SK-N-SH (cell line): ENCODE measurements at regions not wholly inside any gene's neighbourhood (a gene's known extent, or its start where the extent isn't known, plus 50 kb on each side); places are given as distances from the start of the nearest gene placed in this dataset.
"Not testable (repeated sequence)": the region's sequence is repeated elsewhere in the genome, so short reads cannot be mapped to it uniquely, and the experiment has no call there.

Experiments used
- CTCF ChIP-seq: fragments of 200-600 bp; sonication (generic); IDR thresholded peaks from 2 replicates; pipeline ENCODE4 v1.6.1; 2017; ENCODE audit warnings: antibody characterized with exemption, mild to moderate bottlenecking, moderate library complexity
- EP300 ChIP-seq, 2 experiments: IDR thresholded peaks; 2 replicates each; pipeline versions ENCODE4 v1.4.0 to v1.6.1; 2012; ENCODE audit warnings: borderline replicate concordance in 1 of 2, low read depth in 1 of 2, low read length in 1 of 2
- FOSL2 ChIP-seq: IDR thresholded peaks from 2 replicates; pipeline ENCODE4 v1.4.0; 2012; ENCODE audit warnings: low read depth, mild to moderate bottlenecking, moderate library complexity, borderline replicate concordance
- GABPA ChIP-seq: IDR thresholded peaks from 2 replicates; pipeline ENCODE4 v1.4.0; 2012; ENCODE audit warnings: low read depth, mild to moderate bottlenecking
- MAX ChIP-seq: IDR thresholded peaks from 2 replicates; pipeline ENCODE4 v1.4.0; 2012; ENCODE audit warnings: low read depth
- NFIC ChIP-seq: IDR thresholded peaks from 2 replicates; pipeline ENCODE4 v1.4.0; 2012; ENCODE audit warnings: borderline replicate concordance
- POLR2AphosphoS5 ChIP-seq: IDR thresholded peaks from 2 replicates; pipeline ENCODE4 v1.6.1; 2012; ENCODE audit warnings: low read depth, low read length
- RCOR1 ChIP-seq: fragments of 150-350 bp; IDR thresholded peaks from 2 replicates; pipeline ENCODE4 v1.6.1; 2017; ENCODE audit warnings: antibody characterized with exemption, low read length
- SIN3A ChIP-seq: IDR thresholded peaks from 2 replicates; pipeline ENCODE4 v1.6.1; 2012; ENCODE audit warnings: low read depth, mild to moderate bottlenecking, low read length, moderate library complexity, borderline replicate concordance
- TEAD4 ChIP-seq: IDR thresholded peaks from 2 replicates; pipeline ENCODE4 v1.4.0; 2012; ENCODE audit warnings: mild to moderate bottlenecking, borderline replicate concordance; ENCODE audit not compliant: insufficient read depth

- not testable (repeated sequence) for TF ChIP-seq CTCF; GABPA; TEAD4; FOSL2; MAX; POLR2AphosphoS5; EP300 (IDR thresholded peaks at IDR 0.05; ENCODE audit: borderline replicate concordance in 1 of 2, low read depth in 1 of 2, low read length in 1 of 2); RCOR1; NFIC; SIN3A
These were observed 73.3 kb downstream of the SOX9 start for GRCh38 chr17:72194107-72194440.
